IMR-90 (cell line): ENCODE measurements at regions not wholly inside any gene's neighbourhood (a gene's known extent, or its start where the extent isn't known, plus 50 kb on each side); places are given as distances from the start of the nearest gene placed in this dataset.

Source experiments
- ATAC-seq: fragments of 200-7000 bp; cut with Tn5 transposase; 2 replicates; pipeline ENCODE4 v1.9.1; 2020; ENCODE audit warnings: low read depth, mild to moderate bottlenecking, moderate library complexity
- BruUV-seq: library from RNA; stranded (reverse); fragments of 400-500 nt; replicated peaks from 2 replicates; lab custom pipeline; 2021; lab: Mats Ljungman, UMichigan
- CTCF ChIA-PET: fragments of 300-600 bp; formaldehyde crosslinking; extraction: SDS; loops from one replicate; lab custom pipeline; 2021; ENCODE audit warnings: antibody characterized with exemption; lab: Yijun Ruan, JAX
- POLR2A ChIA-PET: fragments of 300-600 bp; sonication (Branson Sonifier 250); formaldehyde crosslinking; loops from one replicate; lab custom pipeline; 2022; ENCODE audit warnings: antibody characterized with exemption; ENCODE audit not compliant: unreplicated experiment; lab: Charles Lee
- DNase-seq: peaks from one replicate; pipeline ENCODE4 v3.0.0; 2013
- H2AFZ ChIP-seq: replicated peaks from 2 replicates; pipeline ENCODE3; 2013; ENCODE audit warnings: low read length, mild to moderate bottlenecking; ENCODE audit not compliant: poor library complexity
- H2AK5ac ChIP-seq: 2 replicates; pipeline ENCODE4 v1.6.1; 2013; ENCODE audit warnings: low read depth, low read length, inconsistent platforms
- H2AK9ac ChIP-seq: replicated peaks from 2 replicates; pipeline ENCODE3; 2013; ENCODE audit warnings: mild to moderate bottlenecking, low read depth, low read length, moderate library complexity; ENCODE audit not compliant: poor library complexity
- H2BK120ac ChIP-seq: 2 replicates; pipeline ENCODE4 v1.6.1; 2013; ENCODE audit warnings: low read depth, low read length, inconsistent platforms
- H2BK15ac ChIP-seq: 3 replicates; pipeline ENCODE4 v1.6.1; 2013; ENCODE audit warnings: low read depth, low read length, inconsistent platforms
- H2BK20ac ChIP-seq: 2 replicates; pipeline ENCODE4 v1.6.1; 2013; ENCODE audit warnings: low read depth, mild to moderate bottlenecking, inconsistent platforms, low read length, moderate library complexity
- H2BK5ac ChIP-seq: 2 replicates; pipeline ENCODE4 v1.6.1; 2013; ENCODE audit warnings: mild to moderate bottlenecking, low read depth, low read length, inconsistent platforms; ENCODE audit not compliant: poor library complexity, severe bottlenecking
- H3K14ac ChIP-seq: replicated peaks from 2 replicates; pipeline ENCODE4 v1.6.1; 2013; ENCODE audit warnings: low read depth, low read length, inconsistent platforms
- H3K18ac ChIP-seq: 2 replicates; pipeline ENCODE4 v1.6.1; 2013; ENCODE audit warnings: low read depth, low read length, control low read depth
- H3K23ac ChIP-seq: 2 replicates; pipeline ENCODE4 v1.6.1; 2013; ENCODE audit warnings: low read depth, low read length, inconsistent platforms
- H3K27ac ChIP-seq: 2 replicates; pipeline ENCODE4 v1.5.1; 2013; ENCODE audit warnings: mild to moderate bottlenecking, control low read depth, low read length; ENCODE audit not compliant: insufficient read depth
- H3K27me3 ChIP-seq: 2 replicates; pipeline ENCODE4 v1.6.1; 2013; ENCODE audit warnings: low read length; ENCODE audit not compliant: control insufficient read depth, insufficient read depth
- H3K36me3 ChIP-seq: 2 replicates; pipeline ENCODE4 v1.6.1; 2013; ENCODE audit warnings: low read length, mixed read lengths; ENCODE audit not compliant: control insufficient read depth, insufficient read depth
- H3K4ac ChIP-seq: 2 replicates; pipeline ENCODE4 v1.6.1; 2013; ENCODE audit warnings: low read depth, low read length, inconsistent platforms
- H3K4me1 ChIP-seq: 2 replicates; pipeline ENCODE4 v1.6.1; 2013; ENCODE audit warnings: low read length, mixed read lengths; ENCODE audit not compliant: control insufficient read depth, insufficient read depth
- H3K4me2 ChIP-seq: 2 replicates; pipeline ENCODE4 v1.6.1; 2013; ENCODE audit warnings: low read depth, mild to moderate bottlenecking, control low read depth, low read length, moderate library complexity
- H3K4me3 ChIP-seq: 2 replicates; pipeline ENCODE4 v1.5.1; 2013; ENCODE audit warnings: low read depth, mild to moderate bottlenecking, control low read depth, low read length, moderate library complexity; ENCODE audit not compliant: insufficient read depth
- H3K56ac ChIP-seq: 2 replicates; pipeline ENCODE4 v1.6.1; 2013; ENCODE audit warnings: low read length, inconsistent platforms; ENCODE audit not compliant: insufficient read depth; ENCODE audit errors: extremely low read depth
- H3K79me1 ChIP-seq, 2 experiments: 2 replicates each; pipeline ENCODE4 v1.6.1; 2013; ENCODE audit warnings: low read length in 2 of 2, inconsistent platforms in 1 of 2, low read depth in 1 of 2
- H3K9ac ChIP-seq: 2 replicates; pipeline ENCODE4 v1.6.1; 2013; ENCODE audit warnings: low read depth, low read length, control low read depth
- H3K9me1 ChIP-seq: 2 replicates; pipeline ENCODE4 v1.6.1; 2013; ENCODE audit warnings: low read length, inconsistent platforms; ENCODE audit not compliant: insufficient read depth
- H3K9me3 ChIP-seq: 2 replicates; pipeline ENCODE4 v1.6.1; 2013; ENCODE audit warnings: low read length; ENCODE audit not compliant: control insufficient read depth, insufficient read depth
- H4K20me1 ChIP-seq: 2 replicates; pipeline ENCODE4 v1.6.1; 2013; ENCODE audit warnings: low read length, inconsistent platforms; ENCODE audit not compliant: insufficient read depth
- H4K5ac ChIP-seq: 2 replicates; pipeline ENCODE4 v1.6.1; 2013; ENCODE audit warnings: mild to moderate bottlenecking, low read depth, low read length, control low read depth
- H4K8ac ChIP-seq, 2 experiments: 2 replicates each; pipeline ENCODE4 v1.6.1; 2013; ENCODE audit warnings: low read depth in 2 of 2, low read length in 2 of 2, control low read depth in 1 of 2, inconsistent platforms in 1 of 2
- H4K91ac ChIP-seq: 2 replicates; pipeline ENCODE4 v1.6.1; 2013; ENCODE audit warnings: low read depth, low read length, inconsistent platforms; ENCODE audit not compliant: insufficient read depth
- CHD1 ChIP-seq: IDR thresholded peaks from 2 replicates; pipeline ENCODE4 v1.6.1; 2012; ENCODE audit warnings: low read depth, low read length, improper control_type of control experiment
- NFE2L2 ChIP-seq: fragments of 150-350 bp; IDR thresholded peaks from 2 replicates; pipeline ENCODE4 v1.6.1; 2016; ENCODE audit warnings: low read depth, mild to moderate bottlenecking, low read length
- RAD21 ChIP-seq: IDR thresholded peaks from 2 replicates; pipeline ENCODE4 v1.6.1; 2012; ENCODE audit warnings: low read length, improper control_type of control experiment
- SMC3 ChIP-seq: fragments of 150-350 bp; IDR thresholded peaks from 2 replicates; pipeline ENCODE4 v1.6.1; 2016; ENCODE audit warnings: low read depth, mild to moderate bottlenecking, antibody characterized with exemption, low read length, moderate library complexity
- WGBS, 2 experiments: methylation state at CpG; one replicate each; pipeline versions ENCODE4 v1.1.5 to v1.1.7; 2013; ENCODE audit warnings: missing lambda C conversion rate in 2 of 2; ENCODE audit not compliant: insufficient read length in 1 of 2; ENCODE audit errors: extremely low coverage in 2 of 2; 5-methylcytosine and 5-hydroxymethylcytosine counted together
- dilution Hi-C: fragments of 300-500 bp; cut with HindIII; formaldehyde crosslinking; loops from one replicate; pipeline ENCODE4 v1.14.3; 2018; ENCODE audit warnings: low sequenced_read_pairs; ENCODE audit not compliant: unreplicated experiment
- in situ Hi-C: fragments of 300-500 bp; cut with MboI; formaldehyde crosslinking; loops from 3 replicates; pipeline ENCODE4 v1.14.3; 2019; ENCODE audit warnings: low sequenced_read_pairs, inconsistent platforms, mixed read lengths
- intact Hi-C: fragments of 100-400 bp; cut with micrococcal nuclease; formaldehyde crosslinking; loops from 2 replicates; pipeline ENCODE4 v1.10.0; 2022
- TF ChIP-seq, protein P1 (sequence below): conservative IDR thresholded peaks from 2 replicates; pipeline ENCODE4 v1.5.1; 2012; ENCODE audit warnings: mild to moderate bottlenecking, low read depth, low read length, improper control_type of control experiment

DNA sequence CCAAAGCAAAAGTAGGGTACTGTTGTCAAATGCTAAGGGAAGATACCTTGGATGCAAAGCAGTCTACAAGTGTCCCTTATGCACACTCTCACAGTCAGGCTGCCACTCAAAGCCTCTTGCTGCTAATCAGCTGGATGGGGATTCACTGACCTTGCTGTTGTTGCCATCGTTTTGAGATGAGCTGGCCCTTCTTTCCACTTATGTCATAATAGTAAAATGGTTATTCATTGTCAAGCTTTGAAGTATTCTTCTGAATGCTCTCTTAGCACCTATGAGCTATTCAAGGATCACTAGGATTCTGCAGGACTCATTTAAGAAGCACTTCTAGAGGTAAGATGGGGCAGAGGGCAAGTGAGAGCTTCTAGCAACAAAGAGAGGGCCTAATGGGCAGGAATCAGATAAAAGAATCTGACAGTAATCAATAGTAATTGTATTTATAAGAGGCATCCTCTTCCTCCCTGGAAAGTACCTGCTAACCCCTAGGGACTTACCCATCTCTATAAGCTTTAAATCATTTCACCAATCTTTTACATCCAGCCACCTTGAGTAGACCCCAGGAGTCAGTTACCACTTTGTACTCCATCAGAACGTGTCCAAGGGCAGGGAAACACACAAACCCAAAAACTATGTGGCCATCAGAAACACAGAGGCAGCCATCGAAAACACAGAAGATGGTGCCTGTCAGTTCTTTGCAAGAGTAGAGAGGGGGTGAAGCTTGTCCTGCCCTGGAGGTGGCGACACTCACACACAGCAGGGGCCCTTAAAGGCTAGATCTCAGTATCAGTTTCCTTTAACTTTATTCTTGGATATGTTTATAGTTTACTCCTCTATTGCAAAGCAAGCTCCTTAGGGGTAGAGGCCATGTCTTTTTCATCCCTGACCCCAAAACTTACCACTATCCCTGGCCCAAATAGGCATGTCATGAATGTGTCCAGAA lies 103.7 kb upstream of the NFIA start:
- Histone ChIP-seq H2BK15ac (no peak overlapping the region), H2BK20ac (no peak overlapping the region), H3K56ac (no peak overlapping the region), H3K79me1 (no peaks in the 10 kb centered on the region), H3K4me1 (no peaks in the 10 kb centered on the region), H3K4me2 (no peak overlapping the region), H3K27ac (no peak overlapping the region), H3K4ac (no peak overlapping the region), H3K9me3 (no peaks in the 10 kb centered on the region), H3K14ac (no peak overlapping the region), H2BK120ac (no peak overlapping the region), H4K5ac (no peak overlapping the region), H3K27me3 (no peaks in the 10 kb centered on the region), H3K9ac (no peak overlapping the region), H4K8ac (no peak overlapping the region), H4K20me1 (no peaks in the 10 kb centered on the region), H3K36me3 (no peaks in the 10 kb centered on the region), H3K23ac (no peak overlapping the region), H2AK9ac (no peak overlapping the region), H2AK5ac (no peak overlapping the region), H3K18ac (no peak overlapping the region), H4K91ac (no peak overlapping the region), H3K9me1 (no peaks in the 10 kb centered on the region), H2AFZ (no peak overlapping the region), H2BK5ac (no peak overlapping the region), H3K4me3 (no peak overlapping the region)
- DNase-seq = peak; percentile 50
- intact Hi-C loops = loop anchor here (1.0 to 2.0 kb wide), 5 partner anchors 64 to 874 kb away; no protein-coding TSS in a partner anchor
- no TSS peak for BruUV-seq
- dilution Hi-C loops = no loop called here
- ChIA-PET POLR2A (no interaction called here), CTCF (interaction anchor here (0.5 to 0.7 kb wide), 3 partner anchors 79 to 474 kb away, joined by 3 to 4 read pairs (median 3); no protein-coding TSS in a partner anchor)
- no CpG with 5 or more reads among the region's 4 CpGs for WGBS, 2 experiments
- TF ChIP-seq RAD21 (peak; percentile 80), NFE2L2 (no peak), CHD1 (no peak), SMC3 (peak; percentile 56)
- TF ChIP-seq, protein P1, sequence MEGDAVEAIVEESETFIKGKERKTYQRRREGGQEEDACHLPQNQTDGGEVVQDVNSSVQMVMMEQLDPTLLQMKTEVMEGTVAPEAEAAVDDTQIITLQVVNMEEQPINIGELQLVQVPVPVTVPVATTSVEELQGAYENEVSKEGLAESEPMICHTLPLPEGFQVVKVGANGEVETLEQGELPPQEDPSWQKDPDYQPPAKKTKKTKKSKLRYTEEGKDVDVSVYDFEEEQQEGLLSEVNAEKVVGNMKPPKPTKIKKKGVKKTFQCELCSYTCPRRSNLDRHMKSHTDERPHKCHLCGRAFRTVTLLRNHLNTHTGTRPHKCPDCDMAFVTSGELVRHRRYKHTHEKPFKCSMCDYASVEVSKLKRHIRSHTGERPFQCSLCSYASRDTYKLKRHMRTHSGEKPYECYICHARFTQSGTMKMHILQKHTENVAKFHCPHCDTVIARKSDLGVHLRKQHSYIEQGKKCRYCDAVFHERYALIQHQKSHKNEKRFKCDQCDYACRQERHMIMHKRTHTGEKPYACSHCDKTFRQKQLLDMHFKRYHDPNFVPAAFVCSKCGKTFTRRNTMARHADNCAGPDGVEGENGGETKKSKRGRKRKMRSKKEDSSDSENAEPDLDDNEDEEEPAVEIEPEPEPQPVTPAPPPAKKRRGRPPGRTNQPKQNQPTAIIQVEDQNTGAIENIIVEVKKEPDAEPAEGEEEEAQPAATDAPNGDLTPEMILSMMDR = peak; percentile 72
- in situ Hi-C loops = loop anchor here (10.0 kb wide), 2 partner anchors 476 to 866 kb away; no protein-coding TSS in a partner anchor
- ATAC-seq = peak; percentile 97
